HG03342 (cell line): ENCODE measurements at regions not wholly inside any gene's neighbourhood (a gene's known extent, or its start where the extent isn't known, plus 50 kb on each side); places are given as distances from the start of the nearest gene placed in this dataset.
"Not testable (repeated sequence)": the region's sequence is repeated elsewhere in the genome, so short reads cannot be mapped to it uniquely, and the experiment has no call there.

Experiments
- ATAC-seq: cut with Tn5 transposase; IDR thresholded peaks from one replicate; pipeline ENCODE4 v1.9.1; 2021; ENCODE audit warnings: mild to moderate bottlenecking, moderate library complexity; ENCODE audit not compliant: unreplicated experiment

- no peak for ATAC-seq
Measured at GRCh38 chr3:109784852-109785631, 447.7 kb upstream of the DPPA4 start.

GRCh38 chr3:109803274-109803673 is 465.9 kb upstream of the DPPA4 start:
- no peak for ATAC-seq

GRCh38 chr3:109804697-109805096 is 467.4 kb upstream of the DPPA4 start:
- ATAC-seq, result peak; percentile 49

- peak; percentile 96 for ATAC-seq
Measured at GRCh38 chr3:109806929-109807328, 469.6 kb upstream of the DPPA4 start.

- ATAC-seq, result no peak
Measured at GRCh38 chr3:109809513-109809912, 472.2 kb upstream of the DPPA4 start.

GRCh38 chr3:109818081-109818480 is 480.7 kb upstream of the DPPA4 start:
- no peak for ATAC-seq

- ATAC-seq, result no peak
Measured at GRCh38 chr3:109819734-109820133, 482.4 kb upstream of the DPPA4 start.

- ATAC-seq, result no peak
Measured at GRCh38 chr3:109825971-109826810, 488.8 kb upstream of the DPPA4 start.

- no peak for ATAC-seq
Measured at GRCh38 chr3:109831403-109831802, 494.1 kb upstream of the DPPA4 start.

- no peak for ATAC-seq
Measured at GRCh38 chr3:109835958-109836357, 498.6 kb upstream of the DPPA4 start.

- ATAC-seq, result no peak
Measured at GRCh38 chr3:109851854-109852253, 514.5 kb upstream of the DPPA4 start.

- ATAC-seq, result no peak
Measured at GRCh38 chr3:109852283-109852682, 514.9 kb upstream of the DPPA4 start.

GRCh38 chr3:109853077-109853731 is 515.9 kb upstream of the DPPA4 start:
- no peak for ATAC-seq

GRCh38 chr3:109863701-109864100 is 526.4 kb upstream of the DPPA4 start:
- ATAC-seq, result no peak

GRCh38 chr3:109864452-109864851 is 527.1 kb upstream of the DPPA4 start:
- no peak for ATAC-seq

- ATAC-seq, result no peak
Measured at GRCh38 chr3:109869586-109869985, 532.2 kb upstream of the DPPA4 start.

GRCh38 chr3:109874896-109875708 is 537.8 kb upstream of the DPPA4 start:
- ATAC-seq, result no peak

- not testable (repeated sequence) for ATAC-seq
Measured at GRCh38 chr3:109877616-109878015, 540.3 kb upstream of the DPPA4 start.

- ATAC-seq, result no peak
Measured at GRCh38 chr3:109882144-109882543, 544.8 kb upstream of the DPPA4 start.

GRCh38 chr3:109887293-109887692 is 549.9 kb upstream of the DPPA4 start:
- peak; percentile 57 for ATAC-seq

GRCh38 chr3:109888026-109888425 is 550.7 kb upstream of the DPPA4 start:
- peak; percentile 65 for ATAC-seq
